HG02973 (cell line): ENCODE measurements at regions not wholly inside any gene's neighbourhood (a gene's known extent, or its start where the extent isn't known, plus 50 kb on each side); places are given as distances from the start of the nearest gene placed in this dataset.

Source experiments
- ATAC-seq: cut with Tn5 transposase; IDR thresholded peaks from one replicate; pipeline ENCODE4 v1.9.1; 2021; ENCODE audit warnings: moderate library complexity; ENCODE audit not compliant: unreplicated experiment

DNA sequence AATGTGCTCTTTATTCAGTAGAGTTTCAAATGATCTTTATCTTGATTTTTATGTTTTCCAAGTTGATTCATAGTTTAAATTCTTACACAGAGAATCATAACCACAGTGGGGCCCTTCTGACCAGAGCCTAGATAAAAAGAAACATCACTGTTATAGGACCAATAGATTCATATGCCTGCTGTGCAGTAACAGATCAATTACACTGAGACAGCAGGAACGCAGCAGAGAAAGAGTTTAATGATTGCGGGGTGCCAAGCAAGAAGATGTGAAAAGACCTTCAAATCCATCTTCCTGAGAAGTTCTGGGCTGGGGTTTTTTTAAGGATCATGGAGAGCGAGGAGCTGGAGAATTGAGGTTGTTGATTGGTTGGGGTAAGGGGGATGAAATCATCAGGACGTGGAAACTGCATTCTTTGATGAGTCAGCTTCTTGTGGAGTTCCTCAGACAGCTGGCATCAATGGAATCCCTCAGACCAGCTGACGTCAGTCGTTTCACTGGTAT lies 346.6 kb downstream of the TBC1D4 start:
- ATAC-seq, result no peak

DNA sequence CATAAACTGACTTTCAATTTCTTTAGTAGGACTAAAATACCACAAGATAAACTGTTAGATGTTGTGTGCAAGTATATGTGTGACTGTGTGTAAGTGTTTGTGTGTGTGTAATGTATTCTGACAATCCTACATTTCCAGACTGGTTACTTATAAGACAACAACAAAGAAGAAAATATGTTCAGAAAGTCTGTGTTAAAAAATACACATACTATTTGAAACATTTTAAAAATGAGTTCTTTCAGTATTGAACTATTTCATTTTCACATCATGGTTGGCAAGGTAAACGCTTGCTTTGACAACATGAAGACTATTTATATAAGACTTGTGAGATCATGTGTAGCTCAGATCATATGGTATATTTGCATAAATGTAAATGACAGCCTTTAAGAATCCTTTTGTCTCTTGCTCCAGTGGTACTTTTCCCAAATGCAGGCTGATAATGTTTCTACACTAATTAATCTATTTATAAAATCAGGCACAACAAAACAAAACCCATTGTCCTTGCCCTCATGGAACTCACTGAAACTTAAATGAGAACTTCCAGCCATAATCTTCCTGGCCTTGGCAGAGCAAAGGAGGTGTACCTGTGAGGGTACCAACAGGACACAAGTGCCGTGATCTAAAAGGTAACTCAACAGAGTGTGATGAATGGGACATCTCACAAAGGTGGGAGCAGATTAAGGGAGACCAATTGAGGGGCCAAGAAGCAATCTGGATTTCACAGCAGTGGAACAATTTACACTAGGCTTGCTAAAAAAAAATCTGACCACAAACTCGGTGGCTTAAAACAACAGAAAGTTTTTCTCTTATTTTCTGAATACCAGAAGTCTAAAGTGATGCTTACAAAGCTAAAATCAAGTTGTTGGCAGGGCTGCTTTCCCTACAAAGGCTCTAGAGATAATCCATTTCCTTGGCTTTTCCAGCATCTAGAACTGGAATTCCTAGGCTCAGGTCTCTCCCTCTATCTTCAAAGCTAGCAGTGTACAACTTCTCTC lies 349.0 kb downstream of the TBC1D4 start:
- no peak for ATAC-seq

DNA sequence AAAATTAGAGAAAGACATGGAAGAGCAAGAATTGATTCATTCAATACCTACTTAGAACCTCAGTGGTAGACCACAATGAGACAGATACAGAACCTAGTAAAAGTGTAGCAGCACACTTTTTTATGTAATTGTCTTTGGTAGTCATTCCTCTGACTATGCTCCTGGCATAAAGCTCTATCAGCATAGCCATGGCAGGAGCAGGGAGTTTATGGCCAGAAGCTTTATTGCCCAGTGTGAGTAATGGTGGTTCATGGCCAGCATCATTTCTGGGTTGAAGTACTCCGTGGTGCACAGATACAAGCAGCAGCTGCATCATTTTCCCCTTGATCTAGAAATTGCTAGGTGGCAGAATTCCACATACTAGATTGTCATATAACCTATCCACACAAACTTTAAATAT lies 352.6 kb downstream of the TBC1D4 start:
- ATAC-seq, result no peak

DNA sequence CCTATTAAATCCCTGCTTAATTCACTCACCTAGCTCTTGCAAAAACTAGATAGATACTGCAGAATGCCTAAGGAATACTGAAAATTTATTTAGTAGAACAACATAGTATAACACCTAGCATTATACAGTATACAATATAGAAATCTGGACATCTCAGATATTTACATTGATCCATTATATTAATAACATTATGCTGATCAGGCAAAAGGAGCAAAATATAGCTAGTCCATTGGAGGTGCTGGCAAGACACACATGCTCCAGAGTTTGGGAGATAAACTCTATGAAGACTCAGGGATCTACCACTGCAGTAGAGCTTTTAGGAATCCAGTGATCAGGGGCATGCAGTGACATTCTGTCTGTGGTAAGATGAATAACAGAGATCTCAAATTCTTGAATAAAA lies 357.6 kb downstream of the TBC1D4 start:
- ATAC-seq, result no peak

DNA sequence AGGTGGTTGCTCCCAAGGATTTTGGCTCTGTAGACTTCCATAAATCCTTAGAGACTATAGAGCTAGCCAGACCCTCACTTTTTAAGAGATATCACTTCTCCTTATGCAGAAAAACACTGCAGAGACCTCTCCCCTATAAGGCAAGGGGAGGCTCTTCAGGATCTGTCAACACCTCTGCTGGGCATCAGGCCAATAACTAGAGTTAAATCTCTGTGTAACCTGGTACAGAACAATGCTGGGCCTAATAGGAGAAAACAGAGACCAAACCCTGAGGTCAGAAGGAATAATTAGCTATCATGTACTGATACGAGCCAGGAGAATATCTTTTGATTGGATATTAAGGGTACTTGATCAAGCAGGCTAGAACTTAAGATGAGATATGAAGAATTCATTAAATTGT lies 358.5 kb downstream of the TBC1D4 start:
- ATAC-seq, result no peak

DNA sequence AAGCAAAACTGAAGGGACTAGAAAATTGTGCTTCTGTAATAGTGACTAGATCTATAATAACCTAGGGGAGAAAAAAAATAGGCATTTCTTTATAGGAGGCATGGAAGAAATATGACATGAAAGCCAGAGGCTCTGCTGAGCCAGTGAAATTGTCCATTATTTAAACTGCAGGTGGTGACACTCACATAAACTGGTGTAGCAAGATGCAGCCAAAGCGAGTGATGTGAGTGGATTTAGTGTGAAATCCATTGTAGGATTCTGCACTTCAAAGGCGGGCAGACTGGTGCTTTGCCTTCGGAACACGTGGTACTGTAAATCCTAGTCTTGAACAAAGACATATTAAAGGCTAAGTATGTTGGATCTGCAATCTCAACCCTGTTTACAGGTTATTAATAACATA lies 361.9 kb downstream of the TBC1D4 start:
- no peak for ATAC-seq

DNA sequence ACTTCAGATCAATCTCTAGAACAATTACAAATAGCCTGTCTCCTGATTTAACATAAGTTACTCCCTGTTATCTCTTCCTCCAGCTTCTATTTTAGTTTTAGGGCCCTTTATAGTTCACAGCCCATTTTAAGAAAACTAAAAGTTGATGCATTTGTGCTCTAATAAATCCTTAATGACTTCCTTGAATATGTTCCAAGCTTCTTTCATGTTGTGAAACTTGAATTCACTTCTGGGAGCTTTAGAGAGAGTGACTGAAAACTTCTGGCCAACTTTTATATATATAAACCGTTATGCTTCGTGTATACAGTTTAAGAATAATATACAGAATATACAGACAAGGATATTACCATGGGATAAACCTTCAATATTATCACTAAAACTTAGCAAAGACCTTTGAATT lies 366.8 kb downstream of the TBC1D4 start:
- no peak for ATAC-seq

DNA sequence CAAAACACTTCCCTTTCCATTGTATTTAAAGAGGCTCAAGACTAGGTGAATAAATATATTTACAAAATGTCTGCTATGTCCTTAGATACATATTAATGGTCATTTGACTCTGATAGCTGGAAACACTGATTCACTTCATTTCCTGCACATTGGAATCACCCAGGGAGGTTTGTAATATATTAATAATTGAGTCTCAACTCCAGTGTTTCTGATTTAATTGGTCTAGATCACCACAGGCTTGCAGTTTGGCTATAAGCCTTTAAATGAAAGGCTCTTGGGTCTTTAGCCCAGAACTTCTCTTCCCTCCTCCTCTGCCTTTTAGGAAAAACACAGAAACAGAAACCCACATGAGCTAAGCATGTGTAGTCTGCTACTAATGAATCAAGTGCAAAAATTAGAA lies 378.0 kb downstream of the TBC1D4 start:
- ATAC-seq, result no peak

DNA sequence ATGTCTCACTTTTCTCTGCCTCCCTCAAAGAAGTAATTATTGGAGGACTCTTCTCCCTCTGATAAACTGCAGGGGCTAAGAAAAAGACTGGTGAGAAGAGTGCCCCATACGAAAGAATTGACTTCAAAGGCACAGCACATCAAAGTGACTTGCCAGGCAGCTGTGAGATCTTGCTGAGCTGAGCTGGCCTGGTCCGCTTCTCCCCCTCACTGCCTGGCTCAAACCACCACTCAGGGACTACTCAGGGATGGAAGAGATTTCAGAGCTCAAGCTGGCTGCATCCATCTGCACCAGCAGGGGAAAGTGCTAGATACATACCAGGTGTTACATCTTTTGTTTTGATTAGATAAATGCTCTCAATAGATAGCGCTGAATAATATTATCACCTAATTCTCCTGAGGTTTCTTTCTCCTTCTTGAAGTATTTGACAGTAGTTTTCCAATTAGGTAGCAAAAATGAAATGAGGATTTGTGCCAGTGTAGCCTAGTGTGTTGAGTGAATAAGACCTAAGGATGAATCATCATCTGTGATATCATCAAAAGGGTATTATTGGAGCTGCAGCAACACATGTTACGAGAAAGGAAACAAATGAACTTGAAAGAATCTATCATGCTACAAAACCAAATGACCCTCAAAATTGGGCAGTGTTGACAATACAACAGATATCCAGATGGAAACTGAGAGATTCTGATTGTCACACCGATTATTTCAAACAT lies 379.8 kb downstream of the TBC1D4 start:
- no peak for ATAC-seq

DNA sequence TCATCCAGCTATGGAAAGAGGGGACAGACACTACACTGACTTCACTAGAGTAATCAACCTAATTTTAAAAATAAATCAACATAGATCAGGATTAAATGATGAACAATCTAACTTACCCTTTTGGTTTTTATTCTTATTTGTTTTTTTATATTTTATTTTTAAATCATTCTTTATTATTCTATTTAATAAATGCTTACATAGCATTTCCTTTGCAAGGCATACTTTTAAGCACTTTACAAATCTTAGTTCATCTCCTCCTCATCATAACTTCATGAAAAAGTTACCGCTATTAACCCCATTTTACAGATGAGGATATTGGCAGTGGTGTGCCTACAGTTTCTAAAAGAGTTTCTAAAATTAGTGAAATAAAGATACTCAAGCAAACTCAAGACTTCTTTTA lies 380.6 kb downstream of the TBC1D4 start:
- no peak for ATAC-seq

DNA sequence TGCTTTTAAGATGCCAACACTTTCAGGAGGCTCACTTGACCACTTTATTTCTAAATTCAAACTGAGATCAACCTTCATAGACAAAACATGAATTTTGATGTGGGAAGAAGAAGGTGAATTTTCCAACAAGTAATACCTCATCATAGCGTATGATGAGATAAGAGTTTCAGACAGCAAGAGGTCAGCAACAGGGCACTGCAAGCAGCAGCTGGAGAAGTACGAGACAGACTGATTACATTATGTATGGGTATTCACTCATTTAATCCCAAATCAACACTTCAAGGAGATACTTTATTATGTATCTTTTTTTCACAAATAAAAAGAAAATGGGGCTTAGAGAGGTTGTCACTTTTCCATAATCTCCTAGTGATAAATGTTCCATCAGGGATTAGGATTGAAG lies 389.8 kb downstream of the TBC1D4 start:
- ATAC-seq, result no peak

DNA sequence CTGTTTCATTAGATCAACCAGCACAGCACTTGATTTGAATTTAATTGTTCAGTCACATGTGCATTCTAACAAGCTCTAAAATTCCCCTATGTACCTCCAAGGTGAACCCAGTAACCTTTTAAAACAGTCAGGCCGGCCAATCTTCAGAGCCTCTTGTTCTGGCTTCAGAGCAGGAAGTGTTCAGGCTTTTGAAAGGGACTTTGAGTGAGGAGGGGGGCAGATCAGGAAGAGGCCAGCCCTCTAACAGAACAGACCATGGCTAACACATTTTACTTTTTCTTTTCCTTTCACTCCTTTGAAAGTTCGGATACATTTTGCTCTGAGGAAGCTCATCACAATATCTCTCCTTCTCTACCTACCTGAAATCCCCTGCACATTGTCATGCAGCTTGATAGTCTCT lies 390.3 kb downstream of the TBC1D4 start:
- no peak for ATAC-seq

DNA sequence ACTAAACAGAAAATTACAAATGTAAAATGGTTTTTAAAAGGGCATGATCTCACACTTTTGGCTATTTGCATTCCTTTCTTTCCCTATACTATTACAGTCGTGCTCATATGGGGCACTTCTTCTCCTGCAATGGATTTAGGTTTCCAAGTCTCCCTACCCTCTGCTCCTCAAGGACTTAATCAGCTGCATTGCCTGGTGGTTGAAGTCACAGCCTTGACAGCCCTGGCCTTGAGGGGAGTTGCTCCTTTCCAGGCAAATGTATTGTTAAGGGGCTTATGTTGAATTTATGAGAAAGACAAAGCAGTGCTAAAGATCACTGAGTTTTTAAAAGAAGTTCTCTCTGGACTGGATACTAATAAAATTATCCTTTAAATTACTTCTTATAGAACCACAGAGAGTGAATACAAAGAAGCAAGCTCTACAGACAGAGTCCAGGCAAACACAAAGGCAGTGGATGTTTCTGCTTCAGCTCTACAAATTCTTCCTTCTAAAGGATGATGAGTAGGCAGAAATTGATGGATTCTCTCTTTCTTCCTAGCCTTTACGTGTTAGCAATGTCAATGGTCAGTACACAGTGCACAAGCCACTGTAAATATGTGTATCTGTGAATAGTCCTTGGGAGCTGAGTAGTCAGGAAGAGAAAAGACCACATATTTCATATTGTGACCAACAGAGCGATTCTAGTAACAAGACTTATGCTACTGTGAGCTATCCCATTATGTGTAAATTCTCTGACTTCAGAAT lies 390.9 kb downstream of the TBC1D4 start:
- ATAC-seq, result no peak

DNA sequence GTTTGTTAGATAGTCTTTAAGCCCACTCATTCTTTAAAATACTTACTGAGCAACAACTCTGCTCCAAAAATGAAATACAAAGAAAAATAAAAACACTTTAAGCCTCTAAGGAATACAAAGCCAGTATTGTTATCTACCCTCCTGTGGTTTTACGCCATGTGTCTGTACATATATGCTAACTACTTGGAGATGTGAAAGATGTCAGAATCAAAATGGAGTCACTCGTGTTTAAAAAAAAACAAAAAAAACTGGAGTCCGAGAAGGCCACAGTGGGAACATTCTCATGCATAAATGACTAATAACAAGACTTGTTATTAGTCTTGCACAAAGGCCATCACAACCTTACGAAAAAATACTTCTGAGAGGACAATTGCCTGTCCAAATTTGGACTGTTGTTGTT lies 393.1 kb downstream of the TBC1D4 start:
- ATAC-seq, result no peak

DNA sequence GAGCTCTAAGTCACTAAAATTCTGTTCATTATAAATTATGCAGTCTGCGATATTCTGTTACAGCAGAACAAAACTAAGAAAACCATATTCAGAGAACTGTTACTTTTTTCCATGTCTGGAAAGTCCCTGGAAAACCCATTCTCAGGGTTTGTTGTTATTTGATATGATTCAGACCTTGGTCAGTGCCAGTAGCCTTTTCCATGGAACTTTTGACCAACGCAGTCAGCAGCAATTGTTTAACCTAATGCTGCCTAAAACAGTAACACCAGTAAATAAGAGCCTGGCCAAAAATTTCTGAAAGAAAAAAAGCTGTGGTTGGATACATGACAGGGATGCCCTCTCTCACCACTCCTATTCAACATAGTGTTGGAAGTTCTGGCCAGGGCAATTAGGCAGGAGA lies 402.7 kb downstream of the TBC1D4 start:
- ATAC-seq, result no peak

DNA sequence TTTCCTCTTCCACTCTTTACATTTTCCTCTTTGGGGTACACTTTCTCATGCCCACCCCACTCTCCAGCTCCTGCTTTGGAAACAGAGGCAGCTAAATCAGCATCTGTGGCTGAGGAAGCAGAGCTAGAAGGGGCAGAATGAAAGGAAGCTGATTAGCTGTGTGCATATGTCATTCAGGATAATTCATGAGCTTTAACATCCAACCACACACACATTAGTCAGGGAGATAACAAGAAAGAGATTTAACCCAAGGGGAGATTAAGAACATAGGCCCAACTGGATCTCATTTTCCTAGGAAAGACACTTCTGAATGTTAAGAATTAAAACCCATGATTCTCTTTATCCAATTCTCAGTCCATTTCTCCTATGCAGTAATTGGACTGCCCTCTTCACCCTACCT lies 405.5 kb downstream of the TBC1D4 start:
- ATAC-seq, result no peak

DNA sequence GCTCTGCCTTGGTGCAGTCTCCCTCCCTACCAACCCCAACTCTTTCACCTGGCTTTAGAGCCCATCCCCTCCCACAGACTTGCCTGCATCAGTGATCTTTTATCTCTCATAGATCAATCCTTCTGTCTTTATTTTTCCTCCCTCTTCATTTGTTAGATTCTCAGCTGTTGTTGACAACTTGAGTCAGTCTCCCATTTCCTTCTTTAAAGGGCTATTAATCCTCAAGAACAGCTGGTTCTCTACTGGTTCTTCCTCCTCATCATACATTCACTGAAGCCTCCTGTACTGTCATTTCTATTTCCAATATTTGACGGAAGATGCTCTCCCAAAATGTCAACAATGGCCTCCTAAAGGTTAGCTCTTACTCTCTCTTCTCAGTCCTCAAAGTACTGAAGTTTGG lies 408.2 kb downstream of the TBC1D4 start:
- no peak for ATAC-seq

DNA sequence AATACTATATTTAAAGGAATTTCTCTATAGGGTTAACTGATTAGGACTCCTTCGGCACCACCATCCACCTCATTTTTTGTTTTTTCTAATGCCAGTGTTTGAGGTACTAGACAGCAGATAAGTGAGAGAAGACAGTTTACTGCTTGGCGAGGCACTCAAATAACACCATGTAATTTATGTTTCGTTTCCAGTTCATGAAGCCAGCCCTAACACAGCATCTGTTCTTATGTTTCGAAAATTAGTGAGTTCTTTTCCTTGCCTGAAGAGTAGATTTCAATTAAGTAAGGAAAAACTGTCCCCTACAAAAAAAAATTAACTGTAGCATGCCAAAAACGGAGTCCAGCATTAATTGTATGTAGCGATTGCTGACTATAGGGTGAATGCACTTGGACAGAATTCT lies 409.1 kb downstream of the TBC1D4 start:
- ATAC-seq, result no peak

DNA sequence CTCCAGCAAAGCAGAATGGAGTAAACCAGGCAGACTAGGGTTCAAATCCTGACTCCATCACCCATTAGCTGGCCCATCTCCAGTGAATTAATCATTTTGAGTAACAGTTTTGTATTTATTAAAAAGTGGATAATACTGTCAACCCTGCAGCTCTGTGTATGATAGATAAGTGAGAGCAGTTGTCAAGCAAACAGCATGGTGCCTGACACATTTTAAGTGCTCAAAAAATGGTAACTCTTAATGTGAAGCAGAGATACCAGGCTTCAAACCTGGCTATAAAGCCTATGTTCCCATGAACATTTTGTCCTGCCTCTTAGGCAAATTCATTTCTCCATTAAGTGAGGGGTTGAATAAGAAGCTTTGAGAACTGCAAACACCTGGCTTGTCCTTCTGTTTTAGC lies 409.6 kb downstream of the TBC1D4 start:
- no peak for ATAC-seq

DNA sequence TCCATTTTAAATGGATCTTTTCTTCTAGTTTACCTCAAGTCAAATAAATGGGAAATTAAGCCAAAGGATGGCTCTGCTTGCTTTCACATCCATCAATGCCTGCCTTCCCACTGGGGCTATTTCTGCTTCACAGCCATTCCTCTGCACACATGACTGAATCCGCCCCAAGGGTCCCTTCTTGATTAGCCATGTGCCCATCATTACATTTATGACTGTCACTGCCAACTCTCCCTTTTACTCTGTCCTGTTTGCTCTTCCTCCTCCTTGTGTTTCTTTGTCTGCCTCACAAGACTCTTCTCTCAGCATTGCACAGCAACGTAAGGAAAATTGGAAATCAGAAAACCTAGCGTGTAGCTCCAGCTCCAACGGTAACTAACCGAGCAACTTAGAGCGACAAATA lies 410.2 kb downstream of the TBC1D4 start:
- ATAC-seq, result no peak

DNA sequence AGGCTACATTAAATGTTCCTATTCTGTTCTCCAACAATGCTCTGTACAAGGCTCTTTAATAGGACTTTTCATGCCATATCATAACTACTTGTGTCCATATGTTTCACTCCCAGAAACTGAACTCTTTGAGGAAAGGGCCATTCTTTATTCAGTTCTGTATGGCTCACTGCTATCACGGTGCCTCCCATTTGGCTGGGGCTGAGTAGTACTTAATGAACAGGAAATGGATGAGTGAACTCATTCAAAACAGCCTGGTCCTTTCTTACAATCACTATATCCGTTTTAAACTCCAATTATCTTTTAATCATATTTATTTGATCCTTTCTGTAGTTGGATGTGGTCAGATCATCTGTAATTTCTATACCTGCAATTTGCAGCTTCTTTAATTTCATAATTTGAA lies 410.6 kb downstream of the TBC1D4 start:
- ATAC-seq, result no peak
